AG09309 (cell line): ENCODE measurements at regions not wholly inside any gene's neighbourhood (a gene's known extent, or its start where the extent isn't known, plus 50 kb on each side); places are given as distances from the start of the nearest gene placed in this dataset.

Experiments used
- DNase-seq: peaks from one replicate; pipeline ENCODE4 v3.0.0-alpha.2; 2010; ENCODE audit warnings: low read depth
- H3K4me3 ChIP-seq: 2 replicates; pipeline ENCODE4 v1.5.1; 2011; ENCODE audit warnings: mild to moderate bottlenecking, low read depth, low read length, moderate library complexity; ENCODE audit not compliant: control insufficient read depth
- CTCF ChIP-seq: IDR thresholded peaks from 2 replicates; pipeline ENCODE4 v1.5.1; 2011; ENCODE audit warnings: mild to moderate bottlenecking, low read depth, low read length, inconsistent platforms; ENCODE audit not compliant: insufficient read depth, control insufficient read depth; ENCODE audit errors: missing control alignments

DNA sequence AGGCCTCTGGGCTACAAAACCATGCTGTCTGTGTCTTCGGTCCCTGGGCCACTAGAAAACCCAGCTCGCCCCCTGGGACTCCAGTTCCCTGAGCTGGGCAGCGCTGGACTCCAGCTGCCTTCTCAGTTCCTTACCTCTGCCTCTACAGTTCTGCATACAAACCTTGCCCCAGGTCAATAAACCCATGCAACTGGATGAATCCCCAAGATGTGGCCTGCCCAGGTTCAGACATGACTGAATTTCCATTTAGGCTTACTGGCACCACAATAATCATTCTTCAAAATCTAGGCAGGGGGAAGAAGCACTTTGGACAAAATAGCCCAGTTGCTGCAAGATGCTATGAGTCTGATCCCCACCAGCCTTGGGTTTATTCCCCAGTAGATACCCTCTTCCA, 159.5 kb downstream of the RRAGC start:
- no peak for DNase-seq
- H3K4me3 ChIP-seq: no peak overlapping the region
- no peak for TF ChIP-seq CTCF

- no peak for DNase-seq
- H3K4me3 ChIP-seq: no peak overlapping the region
- TF ChIP-seq CTCF: no peak
These were observed 160.1 kb downstream of the RRAGC start for GRCh38 chr1:38699330-38700076.

GRCh38 chr1:38697387-38697786, 162.2 kb downstream of the RRAGC start:
- DNase-seq: no peak
- H3K4me3 ChIP-seq: no peak overlapping the region
- TF ChIP-seq CTCF: no peak

- DNase-seq: no peak
- TF ChIP-seq CTCF: no peak
- no peak overlapping the region for H3K4me3 ChIP-seq
These were observed 163.2 kb downstream of the RRAGC start for GRCh38 chr1:38696371-38696770.

DNA sequence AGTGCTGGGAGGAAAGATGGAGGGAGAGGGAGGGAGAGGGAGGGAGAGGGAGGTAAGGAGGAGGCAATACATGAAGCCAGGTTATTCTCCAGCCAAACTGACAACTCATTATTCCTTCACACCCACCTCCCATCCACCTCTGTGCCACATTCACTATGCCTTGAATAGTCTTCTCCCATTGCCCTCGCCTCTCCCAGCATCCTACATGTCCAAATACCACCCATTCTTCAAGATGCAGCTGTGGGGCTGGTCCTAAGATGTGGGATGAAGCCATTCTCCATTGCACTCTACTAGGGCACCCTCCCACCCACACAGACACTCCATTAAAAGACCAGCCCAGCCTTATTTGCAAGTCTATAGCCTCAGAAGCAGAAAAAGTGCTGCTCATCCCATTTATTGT, 165.8 kb downstream of the RRAGC start:
- TF ChIP-seq CTCF: no peak
- no peak overlapping the region for H3K4me3 ChIP-seq
- DNase-seq: no peak

DNA sequence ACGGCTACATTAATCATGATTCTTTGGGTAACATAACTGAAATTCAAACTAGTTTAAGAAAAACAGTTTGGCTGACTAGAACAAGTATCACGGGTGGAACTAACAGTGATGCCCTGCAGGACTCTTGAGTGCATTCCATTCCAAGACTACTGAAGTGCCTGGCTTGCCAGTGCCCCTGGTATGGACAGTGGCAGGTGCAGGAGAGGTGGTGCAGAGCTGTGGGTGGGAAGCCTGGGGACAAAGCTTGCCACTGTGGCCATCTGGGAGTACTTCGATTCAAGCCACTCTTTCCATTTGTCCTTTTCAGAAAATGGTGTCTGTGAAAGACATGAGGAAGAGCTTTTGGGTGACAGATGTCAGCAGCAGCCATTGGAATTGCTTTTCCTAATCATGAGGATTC, 166.5 kb downstream of the RRAGC start:
- no peak for TF ChIP-seq CTCF
- no peak for DNase-seq
- no peak overlapping the region for H3K4me3 ChIP-seq
